ENCODE measurements at regions not wholly inside any gene's neighbourhood (a gene's known extent, or its start where the extent isn't known, plus 50 kb on each side); places are given as distances from the start of the nearest gene placed in this dataset.

DNA sequence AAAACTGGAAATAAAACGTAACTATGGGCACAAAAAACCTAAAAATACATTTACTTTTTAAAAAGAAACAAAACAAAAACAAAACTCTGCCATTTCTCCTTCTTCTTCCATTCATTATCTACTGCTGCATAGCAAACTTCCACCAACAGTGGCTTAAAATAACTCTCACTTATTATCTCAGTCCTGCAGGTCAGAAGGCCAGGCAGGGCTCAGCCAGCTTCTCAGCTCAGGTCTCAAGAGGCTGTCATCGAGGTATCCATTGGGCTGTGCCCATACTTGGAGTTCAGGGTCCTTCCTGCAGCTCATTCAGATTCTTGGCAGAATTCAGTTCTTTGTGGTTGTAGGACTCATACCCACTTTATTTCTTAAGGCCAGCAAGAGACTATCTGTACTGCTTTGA, 352.7 kb upstream of the PLD5 start (continued):
- no peak for TF ChIP-seq BACH1 (IDR thresholded peaks at IDR 0.05; ENCODE audit: low read length)

GRCh38 chr1:242876030-242876429, 351.5 kb upstream of the PLD5 start:
- Histone ChIP-seq H3K4me3 (ENCODE audit: extremely low read depth in 1 of 4, insufficient read depth in 2 of 4, low read depth in 3 of 4, low read length in 4 of 4) (no peak overlapping the region), H2BK12ac (ENCODE audit: low read depth, low read length) (no peak overlapping the region), H2BK120ac (replicated peaks; ENCODE audit: low read depth, low read length) (no peak overlapping the region), H3K14ac (ENCODE audit: insufficient read length) (no peak overlapping the region), H4K20me1 (replicated peaks in 1 of 2; ENCODE audit: control insufficient read depth in 1 of 2, insufficient read depth in 2 of 2, low read length in 2 of 2) (no peaks in the 10 kb centered on the region), H2BK20ac (ENCODE audit: low read length) (no peak overlapping the region), H3K18ac (ENCODE audit: extremely low read depth, low read length) (no peak overlapping the region), H3K23ac (ENCODE audit: insufficient read length) (no peak overlapping the region), H2BK5ac (ENCODE audit: low read depth, low read length) (no peak overlapping the region), H3K4ac (replicated peaks; ENCODE audit: insufficient read length, low read depth, low read length) (no peak overlapping the region), H3K36me3 (ENCODE audit: control insufficient read depth in 2 of 4, insufficient read depth in 4 of 4, low read length in 3 of 4) (no peaks in the 10 kb centered on the region), H3K4me1 (replicated peaks in 1 of 4; ENCODE audit: control insufficient read depth in 3 of 4, insufficient read depth in 4 of 4, low read length in 3 of 4) (no peaks in the 10 kb centered on the region), H3K27ac (ENCODE audit: low read depth, low read length) (no peak overlapping the region), H4K5ac (ENCODE audit: insufficient read length, low read depth, low read length) (no peak overlapping the region), H4K91ac (replicated peaks; ENCODE audit: insufficient read length, low read length) (no peak overlapping the region), H2BK15ac (ENCODE audit: low read length) (no peak overlapping the region), H3K23me2 (ENCODE audit: low read depth, low read length) (no peaks in the 10 kb centered on the region; the same call in 1 of the 2 replicates), H3K79me2 (ENCODE audit: control insufficient read depth in 1 of 2, insufficient read depth in 2 of 2, low read length in 2 of 2) (no peaks in the 10 kb centered on the region), H3K27me3 (replicated peaks in 1 of 4; ENCODE audit: control insufficient read depth in 3 of 4, extremely low read depth in 1 of 4, insufficient read depth in 3 of 4, low read length in 3 of 4) (no peaks in the 10 kb centered on the region), H3K56ac (replicated peaks; ENCODE audit: insufficient read length, low read depth, low read length) (no peak overlapping the region), H2AK5ac (ENCODE audit: low read depth, low read length) (no peak overlapping the region), H4K8ac (ENCODE audit: extremely low read depth, insufficient read depth, low read length) (no peak overlapping the region), H3K4me2 (ENCODE audit: insufficient read depth in 1 of 2, low read depth in 2 of 2, low read length in 2 of 2) (no peak overlapping the region), H3K79me1 (ENCODE audit: low read depth, low read length) (no peaks in the 10 kb centered on the region), H2AFZ (ENCODE audit: low read length) (no peak overlapping the region), H3K9me3 (ENCODE audit: insufficient read depth in 2 of 2, low read depth in 1 of 2, low read length in 1 of 2) (no peaks in the 10 kb centered on the region), H3K9ac (replicated peaks in 1 of 4; ENCODE audit: extremely low read depth in 1 of 4, low read depth in 3 of 4, low read length in 3 of 4) (no peak overlapping the region)
- ChIA-PET CTCF (ENCODE audit: partially characterized antibody) (interaction anchor here (0.6 to 0.7 kb wide), 4 partner anchors 34 to 646 kb away, joined by 3 to 5 read pairs (median 4); no protein-coding TSS in a partner anchor), POLR2A (ENCODE audit: partially characterized antibody) (no interaction called here)
- DNase-seq (ENCODE audit: low read depth in 1 of 2, low spot score in 2 of 2) (no peak), FAIRE-seq (no peak)
- WGBS, 2 experiments (ENCODE audit: extremely low coverage in 1 of 2, insufficient coverage in 1 of 2, insufficient read length in 1 of 2, insufficient replicate concordance in 2 of 2, low coverage in 1 of 2, low lambda C conversion rate in 2 of 2, missing lambda C conversion rate in 1 of 2), result 93% methylated on average over 1 of the region's 1 CpG; no CpG with 5 or more reads in 1 of the 2 experiments
- TF ChIP-seq RAD21 (IDR thresholded peaks at IDR 0.05 in 1 of 2, conservative IDR thresholded peaks at IDR 0.05 in 1 of 2; ENCODE audit: low read depth in 2 of 2, low read length in 2 of 2), result no peak
- no peak for TF ChIP-seq CHD2 (IDR thresholded peaks at IDR 0.05; ENCODE audit: low read length)
- no peak for TF ChIP-seq JUN (IDR thresholded peaks at IDR 0.05; ENCODE audit: low read depth, low read length)
- TF ChIP-seq USF2 (IDR thresholded peaks at IDR 0.05; ENCODE audit: low read length), result no peak
- no peak for TF ChIP-seq SRF (IDR thresholded peaks at IDR 0.05; ENCODE audit: low read depth, low read length)
- TF ChIP-seq NRF1 (IDR thresholded peaks at IDR 0.05; ENCODE audit: low read depth, low read length), result no peak
- no peak for TF ChIP-seq MAX (IDR thresholded peaks at IDR 0.05)
- no peak for TF ChIP-seq HDAC2 (IDR thresholded peaks at IDR 0.05; ENCODE audit: borderline replicate concordance in 1 of 2, low read depth in 2 of 2, low read length in 2 of 2)
- no peak for TF ChIP-seq TAF1 (IDR thresholded peaks at IDR 0.05; ENCODE audit: low read depth, low read length)
- no peak for TF ChIP-seq E2F6 (IDR thresholded peaks at IDR 0.05)
